HL-60 (cell line): ENCODE measurements at regions not wholly inside any gene's neighbourhood (a gene's known extent, or its start where the extent isn't known, plus 50 kb on each side); places are given as distances from the start of the nearest gene placed in this dataset.

Experiments used
- DNase-seq, 2 experiments: peaks; one replicate each; pipeline ENCODE4 v3.0.0-alpha.2; 2010 to 2020; ENCODE audit warnings: low read depth in 1 of 2, low spot score in 1 of 2
- H3K27ac ChIP-seq: fragments of 250-450 bp; sonication (Bioruptor Pico); replicated peaks from 2 replicates; pipeline ENCODE4 v1.5.1; 2020; ENCODE audit warnings: mild to moderate bottlenecking, moderate library complexity
- H3K27me3 ChIP-seq: fragments of 250-450 bp; sonication (Bioruptor Pico); 2 replicates; pipeline ENCODE4 v1.5.1; 2021; ENCODE audit warnings: mild to moderate bottlenecking, moderate library complexity; ENCODE audit not compliant: insufficient read depth, poor library complexity, severe bottlenecking
- H3K4me3 ChIP-seq: replicated peaks from 2 replicates; pipeline ENCODE4 v1.5.1; 2011; ENCODE audit warnings: mild to moderate bottlenecking, control low read depth, low read length; ENCODE audit not compliant: insufficient read depth
- GABPA ChIP-seq: IDR thresholded peaks from 2 replicates; pipeline ENCODE4 v1.6.1; 2012; ENCODE audit warnings: low read depth
- POLR2AphosphoS5 ChIP-seq: IDR thresholded peaks from 2 replicates; pipeline ENCODE4 v1.6.1; 2012; ENCODE audit warnings: low read depth
- SPI1 ChIP-seq: IDR thresholded peaks from 2 replicates; pipeline ENCODE4 v1.6.1; 2012; ENCODE audit warnings: low read depth, mild to moderate bottlenecking, borderline replicate concordance
- TF ChIP-seq, protein P1 (sequence below): IDR thresholded peaks from 2 replicates; pipeline ENCODE4 v1.6.1; 2012; ENCODE audit warnings: low read depth; ENCODE audit not compliant: insufficient replicate concordance
- TF ChIP-seq, protein P2 (sequence below): IDR thresholded peaks from one replicate; pipeline ENCODE4 v1.5.1; 2011; ENCODE audit warnings: low read length, control low read depth, inconsistent platforms; ENCODE audit not compliant: insufficient read depth

GRCh38 chr14:31943217-31943799 lies 133.8 kb upstream of the ARHGAP5 start:
- no peak for DNase-seq
- TF ChIP-seq, protein P1, sequence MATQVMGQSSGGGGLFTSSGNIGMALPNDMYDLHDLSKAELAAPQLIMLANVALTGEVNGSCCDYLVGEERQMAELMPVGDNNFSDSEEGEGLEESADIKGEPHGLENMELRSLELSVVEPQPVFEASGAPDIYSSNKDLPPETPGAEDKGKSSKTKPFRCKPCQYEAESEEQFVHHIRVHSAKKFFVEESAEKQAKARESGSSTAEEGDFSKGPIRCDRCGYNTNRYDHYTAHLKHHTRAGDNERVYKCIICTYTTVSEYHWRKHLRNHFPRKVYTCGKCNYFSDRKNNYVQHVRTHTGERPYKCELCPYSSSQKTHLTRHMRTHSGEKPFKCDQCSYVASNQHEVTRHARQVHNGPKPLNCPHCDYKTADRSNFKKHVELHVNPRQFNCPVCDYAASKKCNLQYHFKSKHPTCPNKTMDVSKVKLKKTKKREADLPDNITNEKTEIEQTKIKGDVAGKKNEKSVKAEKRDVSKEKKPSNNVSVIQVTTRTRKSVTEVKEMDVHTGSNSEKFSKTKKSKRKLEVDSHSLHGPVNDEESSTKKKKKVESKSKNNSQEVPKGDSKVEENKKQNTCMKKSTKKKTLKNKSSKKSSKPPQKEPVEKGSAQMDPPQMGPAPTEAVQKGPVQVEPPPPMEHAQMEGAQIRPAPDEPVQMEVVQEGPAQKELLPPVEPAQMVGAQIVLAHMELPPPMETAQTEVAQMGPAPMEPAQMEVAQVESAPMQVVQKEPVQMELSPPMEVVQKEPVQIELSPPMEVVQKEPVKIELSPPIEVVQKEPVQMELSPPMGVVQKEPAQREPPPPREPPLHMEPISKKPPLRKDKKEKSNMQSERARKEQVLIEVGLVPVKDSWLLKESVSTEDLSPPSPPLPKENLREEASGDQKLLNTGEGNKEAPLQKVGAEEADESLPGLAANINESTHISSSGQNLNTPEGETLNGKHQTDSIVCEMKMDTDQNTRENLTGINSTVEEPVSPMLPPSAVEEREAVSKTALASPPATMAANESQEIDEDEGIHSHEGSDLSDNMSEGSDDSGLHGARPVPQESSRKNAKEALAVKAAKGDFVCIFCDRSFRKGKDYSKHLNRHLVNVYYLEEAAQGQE: no peak
- no peak for TF ChIP-seq SPI1
- TF ChIP-seq GABPA: no peak
- TF ChIP-seq POLR2AphosphoS5: no peak
- TF ChIP-seq, protein P2, sequence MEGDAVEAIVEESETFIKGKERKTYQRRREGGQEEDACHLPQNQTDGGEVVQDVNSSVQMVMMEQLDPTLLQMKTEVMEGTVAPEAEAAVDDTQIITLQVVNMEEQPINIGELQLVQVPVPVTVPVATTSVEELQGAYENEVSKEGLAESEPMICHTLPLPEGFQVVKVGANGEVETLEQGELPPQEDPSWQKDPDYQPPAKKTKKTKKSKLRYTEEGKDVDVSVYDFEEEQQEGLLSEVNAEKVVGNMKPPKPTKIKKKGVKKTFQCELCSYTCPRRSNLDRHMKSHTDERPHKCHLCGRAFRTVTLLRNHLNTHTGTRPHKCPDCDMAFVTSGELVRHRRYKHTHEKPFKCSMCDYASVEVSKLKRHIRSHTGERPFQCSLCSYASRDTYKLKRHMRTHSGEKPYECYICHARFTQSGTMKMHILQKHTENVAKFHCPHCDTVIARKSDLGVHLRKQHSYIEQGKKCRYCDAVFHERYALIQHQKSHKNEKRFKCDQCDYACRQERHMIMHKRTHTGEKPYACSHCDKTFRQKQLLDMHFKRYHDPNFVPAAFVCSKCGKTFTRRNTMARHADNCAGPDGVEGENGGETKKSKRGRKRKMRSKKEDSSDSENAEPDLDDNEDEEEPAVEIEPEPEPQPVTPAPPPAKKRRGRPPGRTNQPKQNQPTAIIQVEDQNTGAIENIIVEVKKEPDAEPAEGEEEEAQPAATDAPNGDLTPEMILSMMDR: no peak
- H3K4me3 ChIP-seq: no peak overlapping the region

DNA sequence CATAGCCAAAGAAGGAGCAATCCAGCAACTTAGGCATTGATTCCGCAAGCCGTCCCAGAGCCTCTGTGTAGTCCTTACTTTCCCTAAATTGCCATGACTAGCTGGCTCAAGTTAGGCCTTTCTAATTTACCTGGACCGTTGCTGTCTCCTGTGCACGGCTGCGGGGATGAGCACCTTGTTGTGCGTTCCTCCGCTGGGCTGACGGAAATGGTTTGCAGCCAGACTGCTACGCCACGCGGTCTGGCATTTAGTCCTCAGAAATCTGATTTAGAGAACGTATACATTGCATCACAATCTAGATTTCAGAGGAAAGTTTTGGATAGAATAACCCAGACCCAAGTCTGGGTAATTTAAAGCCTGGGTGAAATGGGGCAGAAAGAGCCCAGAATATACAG lies 133.2 kb upstream of the ARHGAP5 start:
- no peak overlapping the region for H3K27ac ChIP-seq
- H3K27me3 ChIP-seq: no peaks in the 10 kb centered on the region
- TF ChIP-seq SPI1: no peak
- TF ChIP-seq, protein P2: no peak
- no peak for TF ChIP-seq POLR2AphosphoS5
- TF ChIP-seq, protein P1: no peak
- no peak for TF ChIP-seq GABPA
- DNase-seq: no peak
- no peak overlapping the region for H3K4me3 ChIP-seq

More at GRCh38 chr14:31943217-31943799, 133.8 kb upstream of the ARHGAP5 start:
- no peak overlapping the region for H3K27ac ChIP-seq
- H3K27me3 ChIP-seq: no peaks in the 10 kb centered on the region

GRCh38 chr14:31944256-31945073 lies 132.6 kb upstream of the ARHGAP5 start:
- no peak for DNase-seq
- no peak overlapping the region for H3K27ac ChIP-seq
- no peak for TF ChIP-seq SPI1
- TF ChIP-seq, protein P1: no peak
- TF ChIP-seq, protein P2: no peak
- no peak for TF ChIP-seq POLR2AphosphoS5
- TF ChIP-seq GABPA: no peak

More at GRCh38 chr14:31944256-31945073, 132.6 kb upstream of the ARHGAP5 start:
- no peaks in the 10 kb centered on the region for H3K27me3 ChIP-seq
- no peak overlapping the region for H3K4me3 ChIP-seq
